WTC11 (cell line): ENCODE measurements at regions not wholly inside any gene's neighbourhood (a gene's known extent, or its start where the extent isn't known, plus 50 kb on each side); places are given as distances from the start of the nearest gene placed in this dataset.

Experiments
- CREB1 ChIP-seq: sonication (generic); formaldehyde crosslinking; IDR thresholded peaks from 2 replicates; pipeline ENCODE4 v1.8.0; 2023; ENCODE audit warnings: mild to moderate bottlenecking, missing genetic modification reagents
- CTCF ChIP-seq: fragments of 200-600 bp; IDR thresholded peaks from 2 replicates; pipeline ENCODE4 v1.8.0; 2022; ENCODE audit warnings: antibody characterized with exemption
- ESRRA ChIP-seq: sonication (generic); formaldehyde crosslinking; IDR thresholded peaks from 2 replicates; pipeline ENCODE4 v1.8.1; 2022; ENCODE audit warnings: mild to moderate bottlenecking, missing genetic modification reagents, borderline replicate concordance
- SP1 ChIP-seq: sonication (generic); formaldehyde crosslinking; conservative IDR thresholded peaks from 2 replicates; pipeline ENCODE4 v1.8.1; 2022; ENCODE audit warnings: missing genetic modification reagents
- USF2 ChIP-seq: sonication (generic); formaldehyde crosslinking; IDR thresholded peaks from 2 replicates; pipeline ENCODE4 v1.8.1; 2023; ENCODE audit warnings: mild to moderate bottlenecking, missing genetic modification reagents, moderate library complexity
- TF ChIP-seq, protein P1 (sequence below): sonication (generic); formaldehyde crosslinking; IDR thresholded peaks from 2 replicates; pipeline ENCODE4 v1.8.1; 2022; ENCODE audit warnings: low read depth, mild to moderate bottlenecking, moderate library complexity, missing genetic modification reagents, borderline replicate concordance
- TF ChIP-seq, protein P2 (sequence below): sonication (generic); formaldehyde crosslinking; IDR thresholded peaks from 2 replicates; pipeline ENCODE4 v1.8.1; 2023; ENCODE audit warnings: mild to moderate bottlenecking, moderate library complexity, missing genetic modification reagents

- TF ChIP-seq CTCF (no peak), SP1 (no peak), ESRRA (CRISPR knock-in tag) (no peak), CREB1 (no peak), USF2 (no peak)
- TF ChIP-seq, protein P1, sequence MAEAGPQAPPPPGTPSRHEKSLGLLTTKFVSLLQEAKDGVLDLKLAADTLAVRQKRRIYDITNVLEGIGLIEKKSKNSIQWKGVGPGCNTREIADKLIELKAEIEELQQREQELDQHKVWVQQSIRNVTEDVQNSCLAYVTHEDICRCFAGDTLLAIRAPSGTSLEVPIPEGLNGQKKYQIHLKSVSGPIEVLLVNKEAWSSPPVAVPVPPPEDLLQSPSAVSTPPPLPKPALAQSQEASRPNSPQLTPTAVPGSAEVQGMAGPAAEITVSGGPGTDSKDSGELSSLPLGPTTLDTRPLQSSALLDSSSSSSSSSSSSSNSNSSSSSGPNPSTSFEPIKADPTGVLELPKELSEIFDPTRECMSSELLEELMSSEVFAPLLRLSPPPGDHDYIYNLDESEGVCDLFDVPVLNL (CRISPR knock-in tag): no peak
- TF ChIP-seq, protein P2, sequence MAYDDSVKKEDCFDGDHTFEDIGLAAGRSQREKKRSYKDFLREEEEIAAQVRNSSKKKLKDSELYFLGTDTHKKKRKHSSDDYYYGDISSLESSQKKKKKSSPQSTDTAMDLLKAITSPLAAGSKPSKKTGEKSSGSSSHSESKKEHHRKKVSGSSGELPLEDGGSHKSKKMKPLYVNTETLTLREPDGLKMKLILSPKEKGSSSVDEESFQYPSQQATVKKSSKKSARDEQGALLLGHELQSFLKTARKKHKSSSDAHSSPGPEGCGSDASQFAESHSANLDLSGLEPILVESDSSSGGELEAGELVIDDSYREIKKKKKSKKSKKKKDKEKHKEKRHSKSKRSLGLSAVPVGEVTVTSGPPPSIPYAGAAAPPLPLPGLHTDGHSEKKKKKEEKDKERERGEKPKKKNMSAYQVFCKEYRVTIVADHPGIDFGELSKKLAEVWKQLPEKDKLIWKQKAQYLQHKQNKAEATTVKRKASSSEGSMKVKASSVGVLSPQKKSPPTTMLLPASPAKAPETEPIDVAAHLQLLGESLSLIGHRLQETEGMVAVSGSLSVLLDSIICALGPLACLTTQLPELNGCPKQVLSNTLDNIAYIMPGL (CRISPR knock-in tag): no peak
Measured at GRCh38 chr1:189431447-189431846, 1046.2 kb downstream of the BRINP3 start.
